ENCODE measurements at regions not wholly inside any gene's neighbourhood (a gene's known extent, or its start where the extent isn't known, plus 50 kb on each side); places are given as distances from the start of the nearest gene placed in this dataset.

DNA sequence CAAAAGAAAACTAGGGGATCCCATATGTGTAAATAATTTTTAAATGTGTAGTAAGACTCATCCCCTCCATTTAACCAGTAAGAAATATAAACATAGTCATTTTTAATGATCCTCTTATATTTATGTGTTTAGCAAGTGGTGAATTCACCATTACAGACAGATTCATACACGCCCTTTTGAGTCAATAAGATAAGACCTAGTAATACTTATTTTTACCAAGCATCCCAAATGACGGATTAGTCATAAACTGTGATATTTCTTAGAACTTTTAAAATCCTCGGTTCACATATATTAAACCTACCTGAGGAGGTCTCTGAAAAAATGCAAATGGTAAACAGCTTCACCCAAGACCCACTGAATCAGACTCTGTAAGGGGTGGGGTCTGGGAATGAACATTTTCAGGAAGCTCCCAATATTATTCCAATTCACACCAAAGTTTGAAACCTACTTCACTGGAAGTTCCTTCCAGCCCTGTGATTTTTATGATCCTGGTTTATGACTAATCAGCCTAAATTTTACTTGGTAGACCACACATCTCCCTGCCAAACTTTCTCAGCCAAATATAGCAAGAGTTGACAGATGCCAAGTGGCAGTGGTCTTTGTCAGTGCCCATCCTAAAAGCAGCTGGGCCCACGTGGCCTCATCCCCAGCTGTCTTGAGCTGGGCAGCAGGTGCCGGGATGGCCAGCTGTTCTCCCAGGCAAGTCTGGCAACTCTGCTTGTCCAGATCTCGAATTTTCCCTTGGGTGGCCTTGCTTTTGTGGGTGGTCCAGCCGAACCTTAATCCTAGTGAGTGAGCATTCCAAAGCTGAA is 559.0 kb upstream of the RGMB start:
- Histone ChIP-seq H3K27ac (no peak overlapping the region), H3K36me3 (ENCODE audit: insufficient read depth) (no peaks in the 10 kb centered on the region), H4K20me1 (ENCODE audit: insufficient read depth) (no peaks in the 10 kb centered on the region), H3K4me2 (no peak overlapping the region), H3K79me2 (ENCODE audit: insufficient read depth, low read depth) (no peaks in the 10 kb centered on the region), H3K4me1 (ENCODE audit: low read depth, poor library complexity, severe bottlenecking) (no peaks in the 10 kb centered on the region), H2AFZ (ENCODE audit: low read depth) (no peak overlapping the region), H3K27me3 (ENCODE audit: insufficient read depth, low read depth) (no peaks in the 10 kb centered on the region), H3K9ac (no peak overlapping the region), H3K4me3 (IDR thresholded peaks at IDR 0.05; ENCODE audit: insufficient read depth, low read depth, low read length) (no peak overlapping the region)
- TF ChIP-seq, protein P1, sequence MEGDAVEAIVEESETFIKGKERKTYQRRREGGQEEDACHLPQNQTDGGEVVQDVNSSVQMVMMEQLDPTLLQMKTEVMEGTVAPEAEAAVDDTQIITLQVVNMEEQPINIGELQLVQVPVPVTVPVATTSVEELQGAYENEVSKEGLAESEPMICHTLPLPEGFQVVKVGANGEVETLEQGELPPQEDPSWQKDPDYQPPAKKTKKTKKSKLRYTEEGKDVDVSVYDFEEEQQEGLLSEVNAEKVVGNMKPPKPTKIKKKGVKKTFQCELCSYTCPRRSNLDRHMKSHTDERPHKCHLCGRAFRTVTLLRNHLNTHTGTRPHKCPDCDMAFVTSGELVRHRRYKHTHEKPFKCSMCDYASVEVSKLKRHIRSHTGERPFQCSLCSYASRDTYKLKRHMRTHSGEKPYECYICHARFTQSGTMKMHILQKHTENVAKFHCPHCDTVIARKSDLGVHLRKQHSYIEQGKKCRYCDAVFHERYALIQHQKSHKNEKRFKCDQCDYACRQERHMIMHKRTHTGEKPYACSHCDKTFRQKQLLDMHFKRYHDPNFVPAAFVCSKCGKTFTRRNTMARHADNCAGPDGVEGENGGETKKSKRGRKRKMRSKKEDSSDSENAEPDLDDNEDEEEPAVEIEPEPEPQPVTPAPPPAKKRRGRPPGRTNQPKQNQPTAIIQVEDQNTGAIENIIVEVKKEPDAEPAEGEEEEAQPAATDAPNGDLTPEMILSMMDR (conservative IDR thresholded peaks at IDR 0.05; ENCODE audit: low read depth, low read length): no peak

DNA sequence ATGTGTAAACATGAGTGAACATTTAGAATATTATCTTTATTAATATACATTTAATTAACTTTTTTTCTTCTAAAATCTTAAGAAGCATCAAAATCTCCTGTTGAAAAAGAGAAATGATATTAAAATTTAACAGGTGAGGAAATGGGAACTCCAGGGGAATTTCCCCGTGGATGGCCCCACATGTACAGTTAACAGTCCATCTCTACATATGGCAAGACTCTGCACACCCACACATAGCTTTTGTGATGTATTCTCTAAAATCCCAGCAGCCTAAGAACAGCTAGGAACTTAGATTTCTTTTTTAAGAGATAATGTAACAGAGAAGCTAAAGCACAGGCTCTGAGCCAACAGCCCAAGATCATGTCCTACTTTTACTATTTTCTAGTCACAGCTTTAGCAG is 556.3 kb upstream of the RGMB start:
- Histone ChIP-seq H3K27me3 (ENCODE audit: insufficient read depth, low read depth) (no peaks in the 10 kb centered on the region), H3K4me2 (no peak overlapping the region), H3K4me3 (IDR thresholded peaks at IDR 0.05; ENCODE audit: insufficient read depth, low read depth, low read length) (no peak overlapping the region), H2AFZ (ENCODE audit: low read depth) (no peak overlapping the region), H3K27ac (no peak overlapping the region), H4K20me1 (ENCODE audit: insufficient read depth) (no peaks in the 10 kb centered on the region), H3K9ac (no peak overlapping the region), H3K36me3 (ENCODE audit: insufficient read depth) (no peaks in the 10 kb centered on the region), H3K4me1 (ENCODE audit: low read depth, poor library complexity, severe bottlenecking) (no peaks in the 10 kb centered on the region), H3K79me2 (ENCODE audit: insufficient read depth, low read depth) (no peaks in the 10 kb centered on the region)
- TF ChIP-seq, protein P1 (conservative IDR thresholded peaks at IDR 0.05; ENCODE audit: low read depth, low read length): no peak

DNA sequence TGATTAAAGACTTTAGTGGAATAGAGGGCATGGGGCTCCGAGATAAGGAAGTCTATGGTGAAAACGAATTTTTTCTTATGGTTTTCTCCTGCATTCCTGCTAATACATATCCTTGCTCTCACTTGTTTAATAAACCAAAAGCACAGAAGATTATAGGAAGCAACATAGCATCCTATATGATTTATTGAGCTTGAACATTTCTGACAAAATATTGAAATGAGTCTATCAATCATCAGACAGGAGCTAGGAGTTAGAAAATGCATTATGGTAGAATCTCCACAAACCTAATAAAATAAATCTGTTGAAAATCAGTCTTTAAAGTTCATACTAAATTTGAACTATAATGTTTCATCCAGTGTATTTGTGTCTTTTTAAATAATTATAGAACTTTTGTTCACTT is 554.6 kb upstream of the RGMB start:
- Histone ChIP-seq H3K4me3 (IDR thresholded peaks at IDR 0.05; ENCODE audit: insufficient read depth, low read depth, low read length) (no peak overlapping the region), H3K36me3 (ENCODE audit: insufficient read depth) (no peaks in the 10 kb centered on the region), H3K27ac (no peak overlapping the region), H3K4me1 (ENCODE audit: low read depth, poor library complexity, severe bottlenecking) (no peaks in the 10 kb centered on the region), H2AFZ (ENCODE audit: low read depth) (no peak overlapping the region), H3K27me3 (ENCODE audit: insufficient read depth, low read depth) (no peaks in the 10 kb centered on the region), H3K9ac (no peak overlapping the region), H4K20me1 (ENCODE audit: insufficient read depth) (no peaks in the 10 kb centered on the region), H3K4me2 (no peak overlapping the region), H3K79me2 (ENCODE audit: insufficient read depth, low read depth) (no peaks in the 10 kb centered on the region)
- TF ChIP-seq, protein P1 (conservative IDR thresholded peaks at IDR 0.05; ENCODE audit: low read depth, low read length): no peak

DNA sequence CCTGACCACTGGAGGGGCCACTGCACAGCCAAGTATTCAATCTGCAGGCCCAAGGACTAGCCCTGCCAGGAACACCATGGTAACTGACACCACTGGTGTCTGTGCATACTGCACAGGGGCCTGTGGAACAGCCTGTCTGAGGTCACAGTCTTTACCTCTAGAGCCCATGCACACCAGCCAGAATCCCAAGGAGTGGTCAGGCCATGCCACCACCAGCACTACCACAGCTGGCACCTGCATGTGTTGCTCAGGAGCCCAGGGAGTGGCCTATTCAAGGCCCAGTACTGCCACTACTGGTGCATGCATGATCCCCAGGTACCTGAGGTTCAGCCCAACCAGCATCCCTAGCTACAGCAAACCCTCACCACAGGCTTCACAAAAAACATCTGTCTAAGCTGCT is 546.0 kb upstream of the RGMB start:
- Histone ChIP-seq H3K27me3 (ENCODE audit: insufficient read depth, low read depth) (no peaks in the 10 kb centered on the region), H3K27ac (no peak overlapping the region), H4K20me1 (ENCODE audit: insufficient read depth) (no peaks in the 10 kb centered on the region), H3K9ac (no peak overlapping the region), H3K4me3 (IDR thresholded peaks at IDR 0.05; ENCODE audit: insufficient read depth, low read depth, low read length) (no peak overlapping the region), H3K4me1 (ENCODE audit: low read depth, poor library complexity, severe bottlenecking) (no peaks in the 10 kb centered on the region), H3K4me2 (no peak overlapping the region), H3K79me2 (ENCODE audit: insufficient read depth, low read depth) (no peaks in the 10 kb centered on the region), H3K36me3 (ENCODE audit: insufficient read depth) (no peaks in the 10 kb centered on the region), H2AFZ (ENCODE audit: low read depth) (no peak overlapping the region)
- TF ChIP-seq, protein P1 (conservative IDR thresholded peaks at IDR 0.05; ENCODE audit: low read depth, low read length): no peak

Data from KMS-11 (cell line).